K562 (cell line): ENCODE measurements at regions not wholly inside any gene's neighbourhood (a gene's known extent, or its start where the extent isn't known, plus 50 kb on each side); places are given as distances from the start of the nearest gene placed in this dataset.

Source experiments
- ATAC-seq: fragments of 200-7000 bp; cut with Tn5 transposase; 3 replicates; pipeline ENCODE4 v1.9.1; 2020; ENCODE audit warnings: moderate library complexity
- BruUV-seq: library from RNA; stranded (reverse); fragments of 400-500 nt; replicated peaks from 2 replicates; lab custom pipeline; 2021; lab: Mats Ljungman, UMichigan
- CTCF ChIA-PET: fragments of 300-600 bp; formaldehyde crosslinking; extraction: SDS; loops from one replicate; lab custom pipeline; 2021; ENCODE audit warnings: low intra/inter-chr PET ratio; lab: Yijun Ruan, JAX
- POLR2A ChIA-PET: fragments of 300-600, 350-650 bp; sonication (Branson Sonifier 250); formaldehyde crosslinking; extraction: SDS; loops from one replicate; lab custom pipeline; 2021; ENCODE audit warnings: antibody characterized with exemption, inconsistent platforms; lab: Yijun Ruan, JAX
- DNase-seq, 4 experiments: peaks; one replicate each; pipeline versions ENCODE4 v3.0.0 to v3.0.0-alpha.2; 2011 to 2018; ENCODE audit warnings: low spot score in 3 of 4, mixed read lengths in 3 of 4; ENCODE audit errors: extremely low read depth in 1 of 4
- FAIRE-seq: peaks from 2 replicates; lab custom pipeline; 2011; peaks lifted over from hg19 to GRCh38; lab: Jason Lieb, UNC
- H2AFZ ChIP-seq: 2 replicates; pipeline ENCODE4 v1.6.0; 2011; ENCODE audit warnings: low read depth, low read length, control low read depth, inconsistent platforms
- H3K27ac ChIP-seq: fragments of 200-600 bp; 3 replicates; pipeline ENCODE4 v1.8.0; 2011; ENCODE audit warnings: low read depth, mild to moderate bottlenecking, control low read depth, inconsistent platforms, low read length, moderate library complexity, mixed read lengths; ENCODE audit errors: extremely low read depth
- H3K27me3 ChIP-seq, 2 experiments: fragments of 300-600 bp in 1 of 2; 2 replicates in 1 of 2; 3 replicates in 1 of 2; pipeline versions ENCODE4 v1.6.0 to v1.8.0; 2011; ENCODE audit warnings: inconsistent platforms in 2 of 2, low read length in 2 of 2, mild to moderate bottlenecking in 1 of 2, mixed read lengths in 1 of 2, moderate library complexity in 1 of 2; ENCODE audit not compliant: control insufficient read depth in 2 of 2, insufficient read depth in 2 of 2
- H3K36me3 ChIP-seq: fragments of 300-600 bp; 3 replicates; pipeline ENCODE4 v1.8.0; 2011; ENCODE audit warnings: mild to moderate bottlenecking, low read length, inconsistent platforms; ENCODE audit not compliant: control insufficient read depth, insufficient read depth
- H3K4me1 ChIP-seq, 2 experiments: fragments of 200-600 bp in 1 of 2; replicated peaks in 1 of 2; 2 replicates in 1 of 2; 3 replicates in 1 of 2; pipeline versions ENCODE4 v1.5.1 to v1.8.0; 2011; ENCODE audit warnings: inconsistent platforms in 2 of 2, low read length in 2 of 2, mild to moderate bottlenecking in 1 of 2, mixed read lengths in 1 of 2, moderate library complexity in 1 of 2; ENCODE audit not compliant: control insufficient read depth in 2 of 2, insufficient read depth in 2 of 2
- H3K4me2 ChIP-seq: 2 replicates; pipeline ENCODE4 v1.6.1; 2011; ENCODE audit warnings: low read length, control low read depth, inconsistent platforms, mixed read lengths; ENCODE audit not compliant: insufficient read depth
- H3K4me3 ChIP-seq: fragments of 200-600 bp; sonication (generic), shearing (Covaris generic); 2 replicates; pipeline ENCODE4 v1.5.1; 2016; ENCODE audit warnings: control low read depth, inconsistent platforms
- H3K79me2 ChIP-seq: fragments of 200-600 bp; 3 replicates; pipeline ENCODE4 v1.8.0; 2011; ENCODE audit warnings: low read length, inconsistent platforms; ENCODE audit not compliant: control insufficient read depth, insufficient read depth
- H3K9ac ChIP-seq, 2 experiments: 2 replicates each; pipeline versions ENCODE4 v1.6.0 to v1.6.1; 2011; ENCODE audit warnings: low read depth in 2 of 2, low read length in 2 of 2, control low read depth in 1 of 2, inconsistent platforms in 1 of 2, mild to moderate bottlenecking in 1 of 2, mixed read lengths in 1 of 2; ENCODE audit not compliant: insufficient read depth in 1 of 2
- H3K9me1 ChIP-seq: one replicate; pipeline ENCODE4 v1.6.0; 2011; ENCODE audit warnings: inconsistent platforms, mild to moderate bottlenecking, low read length, moderate library complexity; ENCODE audit not compliant: control insufficient read depth, insufficient read depth
- H3K9me3 ChIP-seq: replicated peaks from 2 replicates; pipeline ENCODE4 v1.5.1; 2011; ENCODE audit warnings: low read depth, low read length, inconsistent platforms; ENCODE audit not compliant: control insufficient read depth, insufficient read depth
- H4K20me1 ChIP-seq: replicated peaks from 2 replicates; pipeline ENCODE4 v1.6.1; 2011; ENCODE audit warnings: low read length, inconsistent platforms, mixed read lengths; ENCODE audit not compliant: control insufficient read depth, insufficient read depth
- CXXC5 ChIP-seq: fragments of 250-450 bp; sonication (Bioruptor Pico); IDR thresholded peaks from 2 replicates; pipeline ENCODE4 v1.8.0; 2022; ENCODE audit warnings: inconsistent platforms, mild to moderate bottlenecking, moderate library complexity
- NFIC ChIP-seq: fragments of 450-650 bp; IDR thresholded peaks from 2 replicates; pipeline ENCODE4 v1.6.1; 2017; ENCODE audit warnings: mild to moderate bottlenecking, inconsistent platforms
- NR2C1 ChIP-seq, 2 experiments: fragments of 450-650 bp; IDR thresholded peaks; 2 replicates each; pipeline ENCODE4 v1.6.1; 2017; ENCODE audit warnings: mild to moderate bottlenecking in 2 of 2, antibody characterized with exemption in 1 of 2, inconsistent platforms in 1 of 2, missing compliant biosample characterization in 1 of 2, missing genetic modification characterization in 1 of 2
- SMAD1 ChIP-seq: fragments of 150-350 bp; IDR thresholded peaks from 2 replicates; pipeline ENCODE4 v1.6.1; 2014; ENCODE audit warnings: low read length, low read depth; ENCODE audit not compliant: partially characterized antibody
- ZNF143 ChIP-seq: sonication (generic); formaldehyde crosslinking; IDR thresholded peaks from 2 replicates; pipeline ENCODE4 v1.9.0; 2022; ENCODE audit warnings: mild to moderate bottlenecking, missing genetic modification reagents
- WGBS: fragments of 100-300 bp; shearing (Covaris generic); methylation state at CpG from one replicate; pipeline ENCODE4 v1.1.6; 2016; ENCODE audit warnings: low coverage, mixed read lengths; ENCODE audit not compliant: insufficient coverage; ENCODE audit errors: missing lambda C conversion rate; 5-methylcytosine and 5-hydroxymethylcytosine counted together
- in situ Hi-C: fragments of 300-500 bp; cut with MboI; formaldehyde crosslinking; loops from 4 replicates; pipeline ENCODE4 v1.15.0; 2018; ENCODE audit warnings: inconsistent platforms, mixed read lengths
- intact Hi-C: fragments of 100-400 bp; cut with micrococcal nuclease; formaldehyde crosslinking; loops from 2 replicates; pipeline ENCODE4 v1.14.2; 2022
- TF ChIP-seq, protein P1 (sequence below): sonication (generic); formaldehyde crosslinking; IDR thresholded peaks from 2 replicates; pipeline ENCODE4 v1.8.1; 2022; ENCODE audit warnings: missing genetic modification reagents

DNA sequence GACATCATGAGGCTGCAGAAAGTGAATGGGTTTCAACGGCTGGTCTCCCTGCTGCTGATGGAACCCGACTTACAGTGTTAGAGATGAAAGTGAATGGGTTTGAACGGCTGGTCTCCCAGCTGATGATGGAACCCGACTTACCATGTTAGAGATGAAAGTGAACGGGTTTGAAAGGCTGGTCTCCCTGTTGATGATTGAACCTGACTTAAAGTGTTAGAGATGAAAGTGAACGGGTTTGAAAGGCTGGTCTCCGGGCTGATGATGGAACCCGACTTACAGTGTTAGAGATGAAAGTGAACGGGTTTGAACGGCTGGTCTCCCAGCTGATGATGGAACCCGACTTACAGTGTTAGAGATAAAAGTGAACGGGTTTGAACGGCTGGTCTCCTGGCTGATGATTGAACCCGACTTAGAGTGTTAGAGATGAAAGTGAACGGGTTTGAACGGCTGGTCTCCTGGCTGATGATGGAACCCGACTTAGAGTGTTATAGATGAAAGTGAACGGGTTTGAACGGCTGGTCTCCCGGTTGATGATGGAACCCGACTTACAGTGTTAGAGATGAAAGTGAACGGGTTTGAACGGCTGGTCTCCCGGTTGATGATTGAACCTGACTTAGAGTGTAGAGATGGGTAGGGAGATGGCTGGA is 76.1 kb upstream of the ALKAL2 start (continued):
- TF ChIP-seq, protein P1, sequence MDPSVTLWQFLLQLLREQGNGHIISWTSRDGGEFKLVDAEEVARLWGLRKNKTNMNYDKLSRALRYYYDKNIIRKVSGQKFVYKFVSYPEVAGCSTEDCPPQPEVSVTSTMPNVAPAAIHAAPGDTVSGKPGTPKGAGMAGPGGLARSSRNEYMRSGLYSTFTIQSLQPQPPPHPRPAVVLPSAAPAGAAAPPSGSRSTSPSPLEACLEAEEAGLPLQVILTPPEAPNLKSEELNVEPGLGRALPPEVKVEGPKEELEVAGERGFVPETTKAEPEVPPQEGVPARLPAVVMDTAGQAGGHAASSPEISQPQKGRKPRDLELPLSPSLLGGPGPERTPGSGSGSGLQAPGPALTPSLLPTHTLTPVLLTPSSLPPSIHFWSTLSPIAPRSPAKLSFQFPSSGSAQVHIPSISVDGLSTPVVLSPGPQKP: no peak
- TF ChIP-seq NR2C1 (IDR thresholded peaks at IDR 0.05) (no peak), NR2C1 (tag; IDR thresholded peaks at IDR 0.05) (no peak), ZNF143 (no peak), SMAD1 (no peak)

DNA sequence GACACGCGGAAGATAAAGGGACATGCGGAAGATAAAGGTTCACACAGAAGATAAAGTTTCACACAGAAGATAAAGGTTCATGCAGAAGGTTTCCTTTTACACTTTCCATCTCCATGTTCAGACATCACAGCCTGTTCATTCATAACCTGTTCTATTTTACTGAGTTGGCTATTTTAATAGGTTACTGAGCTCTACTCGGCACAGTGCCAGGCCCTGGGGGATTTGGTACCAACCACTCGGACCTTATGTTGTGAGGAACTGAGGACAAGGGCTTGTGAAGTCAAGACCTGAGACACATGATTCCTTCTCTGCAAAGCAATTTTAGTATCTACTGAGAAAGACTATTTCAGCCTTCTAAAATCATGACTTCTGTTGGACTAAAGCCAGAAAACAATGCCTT is 75.0 kb upstream of the ALKAL2 start:
- intact Hi-C loops: no loop called here
- BruUV-seq: no TSS peak
- no peaks in the 10 kb centered on the region for H3K36me3 ChIP-seq
- DNase-seq (no peak), ATAC-seq (no peak), FAIRE-seq (no peak)
- in situ Hi-C loops: no loop called here
- H2AFZ ChIP-seq: no peak overlapping the region
- H3K9me3 ChIP-seq: no peaks in the 10 kb centered on the region
- peaks cover 14 to 43% of the 10 kb centered on the region in 2 experiments; a peak in 3 of 5 replicates for H3K27me3 ChIP-seq
- H3K9me1 ChIP-seq: no peaks in the 10 kb centered on the region
- no peak overlapping the region for H3K4me3 ChIP-seq
- no peak overlapping the region for H3K4me2 ChIP-seq
- no peak overlapping the region for H3K9ac ChIP-seq
- no peaks in the 10 kb centered on the region for H4K20me1 ChIP-seq
- H3K27ac ChIP-seq: no peak overlapping the region
- peak; percentile 26; the same call in 1 of the 2 replicates for TF ChIP-seq NFIC
- no peak for TF ChIP-seq CXXC5
- no peaks in the 10 kb centered on the region for H3K79me2 ChIP-seq
- no peaks in the 10 kb centered on the region for H3K4me1 ChIP-seq
- WGBS: 22% methylated on average over 5 of the region's 5 CpGs
- POLR2A ChIA-PET: no interaction called here
- CTCF ChIA-PET: no interaction called here
